ENCODE measurements at regions not wholly inside any gene's neighbourhood (a gene's known extent, or its start where the extent isn't known, plus 50 kb on each side); places are given as distances from the start of the nearest gene placed in this dataset.
"Not testable (repeated sequence)": the region's sequence is repeated elsewhere in the genome, so short reads cannot be mapped to it uniquely, and the experiment has no call there.

DNA sequence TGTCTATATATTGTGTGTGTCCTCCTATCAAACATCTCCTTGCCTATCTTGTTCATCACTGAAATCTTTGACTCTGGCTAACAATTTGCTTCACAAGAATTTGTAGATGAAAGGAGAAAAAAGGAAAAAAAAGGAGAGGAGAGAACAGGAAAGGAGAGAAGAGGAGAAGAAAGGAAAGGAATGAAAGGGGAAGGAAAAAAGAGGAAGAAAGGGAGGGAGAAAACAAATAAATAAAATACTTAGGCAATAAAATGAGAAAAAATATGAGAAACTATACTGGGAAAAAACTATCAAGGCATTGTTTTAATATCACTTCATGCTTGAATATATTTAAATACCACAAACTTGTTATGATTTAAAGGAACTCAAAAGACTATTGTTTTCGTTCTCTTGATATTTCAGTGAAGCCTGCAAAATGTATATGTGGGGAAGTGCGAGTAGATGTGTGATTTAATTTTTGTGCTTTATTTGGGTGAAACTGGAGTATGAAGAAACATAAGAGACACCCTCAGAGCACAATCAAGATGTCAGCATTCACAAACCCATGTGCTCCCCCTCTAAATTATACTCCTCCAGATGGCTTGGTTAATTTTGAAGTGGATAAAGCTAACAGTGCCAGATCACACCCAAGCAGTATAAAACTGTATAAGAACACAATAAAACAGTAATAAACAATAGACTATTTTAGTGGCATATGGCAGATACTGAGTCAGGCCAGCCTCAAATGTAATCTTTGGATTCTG lies 205.7 kb upstream of the SAMSN1 start:
- DNase-seq (ENCODE audit: insufficient read length) (no peak), FAIRE-seq (no peak)
- TF ChIP-seq POLR2A (IDR thresholded peaks at IDR 0.05; ENCODE audit: low read depth, low read length) (no peak), POLR2AphosphoS5 (IDR thresholded peaks at IDR 0.05; ENCODE audit: low read depth, low read length) (no peak), TAF1 (IDR thresholded peaks at IDR 0.05; ENCODE audit: borderline replicate concordance, low read depth, low read length) (no peak)

DNA sequence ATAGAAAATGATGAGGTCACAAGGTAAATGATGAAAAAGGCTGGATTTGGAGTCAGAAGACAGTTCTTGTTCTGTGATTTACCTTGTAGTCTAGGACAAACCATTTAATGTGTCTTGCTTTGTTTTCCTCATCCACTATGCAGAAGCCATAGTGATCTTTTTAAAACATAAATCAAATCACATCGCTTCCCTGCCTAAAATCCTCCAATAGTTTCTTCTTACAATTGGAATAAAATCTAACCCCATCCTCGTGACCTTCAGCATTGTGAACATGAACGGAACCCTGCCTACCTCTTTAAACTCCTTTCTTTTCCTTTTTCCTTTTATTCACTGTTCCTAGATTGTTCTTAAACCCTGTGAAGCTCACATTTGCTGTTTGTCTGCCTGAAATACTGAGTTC lies 204.9 kb upstream of the SAMSN1 start:
- no peak for TF ChIP-seq POLR2A (IDR thresholded peaks at IDR 0.05; ENCODE audit: low read depth, low read length)
- TF ChIP-seq POLR2AphosphoS5 (IDR thresholded peaks at IDR 0.05; ENCODE audit: low read depth, low read length), result no peak
- no peak for TF ChIP-seq TAF1 (IDR thresholded peaks at IDR 0.05; ENCODE audit: borderline replicate concordance, low read depth, low read length)
- DNase-seq (ENCODE audit: insufficient read length) (no peak), FAIRE-seq (no peak)

DNA sequence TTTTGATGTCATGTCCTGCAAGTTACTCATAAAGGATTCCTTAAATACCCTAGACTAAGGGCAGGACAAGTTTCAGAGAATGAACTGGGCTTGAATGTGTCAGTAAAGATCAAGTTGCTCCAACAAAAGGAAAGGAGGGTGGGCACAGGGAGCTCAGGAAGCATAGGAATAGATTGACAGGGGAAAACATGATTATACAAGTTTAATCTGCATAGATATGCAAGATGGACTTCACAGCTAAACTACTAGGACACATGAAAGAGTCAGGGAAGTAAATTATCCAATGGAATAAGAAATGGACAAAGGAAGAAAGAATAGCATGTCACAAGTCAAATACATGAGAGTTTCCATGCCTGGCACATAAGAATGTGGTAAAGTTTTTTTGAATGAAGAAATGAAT lies 203.9 kb upstream of the SAMSN1 start:
- no peak for DNase-seq (ENCODE audit: insufficient read length)
- no peak for FAIRE-seq
- no peak for TF ChIP-seq POLR2AphosphoS5 (IDR thresholded peaks at IDR 0.05; ENCODE audit: low read depth, low read length)
- TF ChIP-seq POLR2A (IDR thresholded peaks at IDR 0.05; ENCODE audit: low read depth, low read length), result no peak

DNA sequence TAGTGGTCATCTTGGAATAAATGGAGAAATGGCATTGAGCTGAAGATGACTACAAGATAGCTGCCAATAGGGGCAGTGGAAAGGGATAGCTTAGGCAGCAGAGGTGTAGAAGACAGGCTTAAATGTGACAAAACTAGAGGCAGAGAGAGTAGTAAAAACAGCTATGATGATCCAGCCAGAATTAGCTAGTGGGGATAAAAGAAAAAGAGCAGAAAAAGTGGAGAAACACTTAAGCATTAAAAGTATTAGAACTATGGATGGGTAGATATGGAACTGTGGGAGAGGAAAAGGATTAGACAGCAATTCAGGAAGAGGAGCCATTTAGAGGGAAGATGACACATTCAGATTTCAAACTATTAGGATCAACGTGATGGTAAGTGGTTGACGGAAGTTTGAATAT lies 202.5 kb upstream of the SAMSN1 start:
- no peak for TF ChIP-seq POLR2AphosphoS5 (IDR thresholded peaks at IDR 0.05; ENCODE audit: low read depth, low read length)
- no peak for TF ChIP-seq POLR2A (IDR thresholded peaks at IDR 0.05; ENCODE audit: low read depth, low read length)
- TF ChIP-seq TAF1 (IDR thresholded peaks at IDR 0.05; ENCODE audit: borderline replicate concordance, low read depth, low read length), result no peak
- no peak for DNase-seq (ENCODE audit: insufficient read length)
- no peak for FAIRE-seq

DNA sequence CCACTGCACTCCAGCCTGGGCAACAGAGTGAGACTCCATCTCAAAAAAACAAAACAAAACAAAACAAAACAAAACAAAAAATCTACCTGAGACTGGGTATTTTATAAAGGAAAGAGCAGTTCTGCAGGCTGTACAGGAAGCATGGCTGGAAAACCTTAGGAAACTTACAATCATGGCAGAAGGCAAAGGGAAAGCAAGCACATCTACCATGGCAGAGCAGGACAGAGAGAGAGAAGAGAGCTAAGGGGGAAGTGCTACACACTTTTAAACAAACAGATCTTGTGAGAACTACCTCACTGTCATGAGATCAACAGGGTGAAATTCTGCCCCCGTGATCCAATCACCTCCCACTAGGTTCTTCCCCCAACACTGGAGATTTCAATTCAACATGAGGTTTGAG lies 198.3 kb upstream of the SAMSN1 start:
- no peak for FAIRE-seq
- TF ChIP-seq TAF1 (IDR thresholded peaks at IDR 0.05; ENCODE audit: borderline replicate concordance, low read depth, low read length) (no peak), POLR2AphosphoS5 (IDR thresholded peaks at IDR 0.05; ENCODE audit: low read depth, low read length) (no peak), POLR2A (IDR thresholded peaks at IDR 0.05; ENCODE audit: low read depth, low read length) (no peak)
- DNase-seq (ENCODE audit: insufficient read length), result no peak

DNA sequence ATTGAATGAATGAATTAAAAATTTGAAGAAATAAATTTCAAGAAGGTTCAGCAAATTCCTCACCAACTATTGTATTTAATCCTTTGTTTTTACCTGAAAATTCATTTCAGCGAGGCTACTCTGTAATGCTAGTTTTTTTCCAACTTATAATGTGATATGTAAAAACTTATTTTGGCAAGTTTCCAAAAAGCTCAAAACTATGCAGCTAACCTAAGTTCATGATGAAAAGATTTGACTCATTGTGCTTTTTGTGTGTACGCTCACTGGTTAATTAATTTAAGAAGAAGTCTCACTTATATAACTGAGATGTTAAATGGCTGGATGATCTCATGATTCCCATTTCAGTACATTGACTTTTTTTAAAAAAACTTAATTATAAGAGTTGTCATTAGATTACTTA lies 196.0 kb upstream of the SAMSN1 start:
- TF ChIP-seq POLR2AphosphoS5 (IDR thresholded peaks at IDR 0.05; ENCODE audit: low read depth, low read length) (no peak), TAF1 (IDR thresholded peaks at IDR 0.05; ENCODE audit: borderline replicate concordance, low read depth, low read length) (no peak), POLR2A (IDR thresholded peaks at IDR 0.05; ENCODE audit: low read depth, low read length) (no peak)
- DNase-seq (ENCODE audit: insufficient read length) (no peak), FAIRE-seq (no peak)

DNA sequence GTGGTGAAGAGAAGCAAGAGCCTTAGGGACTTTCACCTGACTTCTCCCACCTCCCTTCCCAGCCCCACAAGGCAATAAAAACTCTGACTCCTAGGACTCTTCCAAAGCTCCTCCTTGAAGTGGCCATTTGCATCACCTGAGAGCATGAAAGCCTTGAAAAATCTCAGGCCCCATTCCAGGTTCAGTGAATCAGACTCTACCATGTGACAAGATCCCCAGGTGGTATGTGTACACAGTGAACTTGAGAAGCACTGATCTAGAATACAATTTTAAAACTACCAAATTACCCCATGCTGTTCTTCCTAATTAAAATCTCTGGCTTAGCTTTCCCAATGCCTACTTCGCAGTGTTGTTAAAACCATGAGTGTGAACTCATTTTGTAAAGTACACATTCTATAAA lies 195.1 kb upstream of the SAMSN1 start:
- DNase-seq (ENCODE audit: insufficient read length) (no peak), FAIRE-seq (no peak)
- TF ChIP-seq POLR2AphosphoS5 (IDR thresholded peaks at IDR 0.05; ENCODE audit: low read depth, low read length) (no peak), TAF1 (IDR thresholded peaks at IDR 0.05; ENCODE audit: borderline replicate concordance, low read depth, low read length) (no peak), POLR2A (IDR thresholded peaks at IDR 0.05; ENCODE audit: low read depth, low read length) (no peak)

DNA sequence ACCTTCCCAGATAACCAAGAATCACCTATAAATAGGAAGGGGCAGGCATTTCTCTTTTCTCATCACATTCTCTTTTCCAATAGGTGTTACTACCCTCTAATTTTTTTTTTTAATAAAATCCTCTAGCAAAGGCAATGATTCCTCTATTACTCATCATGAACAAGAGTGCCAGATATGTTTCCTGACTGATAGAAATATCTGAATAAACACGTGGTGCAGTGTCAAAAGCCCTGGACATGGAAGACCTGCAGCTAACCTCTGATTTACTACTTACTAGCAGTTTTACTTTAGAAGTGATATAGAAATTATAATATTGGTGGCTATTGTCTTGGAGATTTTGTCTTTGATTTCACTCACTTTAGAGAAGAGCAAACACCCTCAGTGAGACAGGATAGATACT lies 194.6 kb upstream of the SAMSN1 start:
- DNase-seq (ENCODE audit: insufficient read length), result no peak
- FAIRE-seq, result no peak
- TF ChIP-seq POLR2A (IDR thresholded peaks at IDR 0.05; ENCODE audit: low read depth, low read length), result no peak
- no peak for TF ChIP-seq POLR2AphosphoS5 (IDR thresholded peaks at IDR 0.05; ENCODE audit: low read depth, low read length)
- TF ChIP-seq TAF1 (IDR thresholded peaks at IDR 0.05; ENCODE audit: borderline replicate concordance, low read depth, low read length), result no peak

DNA sequence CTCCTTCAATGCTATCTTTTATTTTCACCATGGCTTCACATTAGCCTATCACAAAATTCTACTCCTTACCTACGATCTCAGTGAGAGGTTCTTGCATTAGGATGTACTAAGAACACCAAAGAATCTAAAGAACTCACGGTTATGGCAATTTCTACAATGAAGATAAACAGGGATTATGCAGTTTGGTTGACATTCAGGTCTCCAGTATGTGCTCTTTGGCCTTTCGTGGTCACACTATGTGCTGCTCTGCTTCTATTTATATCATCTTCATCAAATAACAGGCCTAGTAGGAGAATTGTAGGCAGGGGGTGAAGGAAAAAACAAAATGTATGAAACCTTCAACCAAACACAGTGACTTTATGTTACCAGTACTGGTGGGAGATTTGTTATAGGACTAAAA lies 194.0 kb upstream of the SAMSN1 start:
- FAIRE-seq (no peak), DNase-seq (ENCODE audit: insufficient read length) (no peak)
- TF ChIP-seq POLR2A (IDR thresholded peaks at IDR 0.05; ENCODE audit: low read depth, low read length), result no peak
- TF ChIP-seq TAF1 (IDR thresholded peaks at IDR 0.05; ENCODE audit: borderline replicate concordance, low read depth, low read length), result no peak
- TF ChIP-seq POLR2AphosphoS5 (IDR thresholded peaks at IDR 0.05; ENCODE audit: low read depth, low read length), result no peak

DNA sequence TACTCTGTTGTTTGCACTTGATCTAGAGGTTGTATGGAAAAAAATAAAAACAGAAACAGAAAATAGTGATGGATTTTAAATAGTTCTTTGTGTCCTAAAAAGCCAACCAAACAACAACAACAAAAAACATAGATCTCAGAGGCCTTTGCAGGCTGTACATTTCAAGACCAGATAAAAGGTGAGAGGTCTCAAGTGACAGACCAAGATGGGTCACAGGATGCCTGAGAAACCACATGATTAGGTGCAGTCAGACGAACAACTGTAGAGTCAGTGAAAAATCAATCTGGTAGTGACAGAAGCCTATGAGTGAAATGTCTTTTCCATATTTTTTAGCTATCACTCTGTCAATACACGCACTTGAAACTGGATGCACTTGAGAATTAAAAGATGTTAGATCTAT lies 193.5 kb upstream of the SAMSN1 start:
- DNase-seq (ENCODE audit: insufficient read length) (no peak), FAIRE-seq (no peak)
- no peak for TF ChIP-seq TAF1 (IDR thresholded peaks at IDR 0.05; ENCODE audit: borderline replicate concordance, low read depth, low read length)
- no peak for TF ChIP-seq POLR2AphosphoS5 (IDR thresholded peaks at IDR 0.05; ENCODE audit: low read depth, low read length)
- no peak for TF ChIP-seq POLR2A (IDR thresholded peaks at IDR 0.05; ENCODE audit: low read depth, low read length)

DNA sequence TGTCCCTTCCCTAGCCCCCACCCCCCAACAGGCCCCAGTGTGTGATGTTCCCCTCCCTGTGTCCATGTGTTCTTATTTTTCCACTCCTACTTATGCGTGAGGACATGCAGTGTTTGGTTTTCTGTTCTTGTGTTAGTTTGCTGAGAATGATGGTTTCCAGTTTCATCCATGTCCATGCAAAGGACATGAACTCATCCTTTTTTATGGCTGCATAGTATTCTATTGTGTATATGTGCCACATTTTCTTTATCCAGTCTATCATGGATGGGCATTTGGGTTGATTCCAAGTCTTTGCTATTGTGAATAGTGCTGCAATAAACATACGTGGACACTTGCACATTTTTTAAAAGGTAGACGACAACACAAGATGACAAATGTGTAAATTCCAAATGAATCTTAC lies 192.5 kb upstream of the SAMSN1 start:
- not testable (repeated sequence) for DNase-seq (ENCODE audit: insufficient read length); FAIRE-seq

DNA sequence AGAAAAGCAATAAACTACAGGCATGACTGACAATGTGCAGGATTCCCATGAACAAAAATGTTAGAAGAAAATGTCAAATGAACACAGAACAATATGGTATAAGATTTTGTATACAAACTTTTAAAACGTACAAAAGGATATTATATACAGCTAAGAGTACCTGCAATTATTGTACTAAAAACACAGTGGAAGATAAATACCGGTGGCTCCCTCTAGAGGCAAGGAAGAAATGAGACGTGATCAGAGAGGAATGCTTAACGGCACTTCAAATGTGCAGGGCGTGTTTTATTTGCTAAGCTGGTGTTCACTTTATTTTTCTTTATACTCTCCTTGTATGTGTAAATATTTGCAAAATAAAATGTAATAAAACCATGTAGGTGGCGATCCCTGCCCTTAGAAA lies 191.8 kb upstream of the SAMSN1 start:
- FAIRE-seq (peak; percentile 64), DNase-seq (ENCODE audit: insufficient read length) (no peak)
- TF ChIP-seq POLR2AphosphoS5 (IDR thresholded peaks at IDR 0.05; ENCODE audit: low read depth, low read length), result no peak
- TF ChIP-seq POLR2A (IDR thresholded peaks at IDR 0.05; ENCODE audit: low read depth, low read length), result no peak
- TF ChIP-seq TAF1 (IDR thresholded peaks at IDR 0.05; ENCODE audit: borderline replicate concordance, low read depth, low read length), result no peak

DNA sequence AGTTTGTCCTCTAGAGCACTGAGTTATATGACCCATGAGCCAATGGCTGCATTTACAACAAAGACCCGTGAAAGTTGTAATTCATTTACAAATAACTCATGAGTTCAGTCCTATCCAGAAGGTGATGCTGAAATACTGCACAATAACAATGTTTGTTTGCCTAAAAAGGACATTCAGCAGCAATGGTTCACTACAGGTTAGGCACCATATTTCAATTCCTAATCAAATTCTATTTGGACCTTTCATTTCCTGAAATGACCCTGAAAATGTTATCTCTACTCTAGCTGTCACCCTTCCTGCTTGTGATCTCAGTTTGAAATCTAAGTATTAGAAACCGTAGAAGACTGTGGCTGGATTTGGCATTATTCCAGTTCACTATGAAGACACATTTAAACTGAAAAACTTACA lies 191.2 kb upstream of the SAMSN1 start:
- FAIRE-seq (no peak), DNase-seq (ENCODE audit: insufficient read length) (no peak)
- TF ChIP-seq TAF1 (IDR thresholded peaks at IDR 0.05; ENCODE audit: borderline replicate concordance, low read depth, low read length) (no peak), POLR2AphosphoS5 (IDR thresholded peaks at IDR 0.05; ENCODE audit: low read depth, low read length) (no peak), POLR2A (IDR thresholded peaks at IDR 0.05; ENCODE audit: low read depth, low read length) (no peak)
